Esophagus squamous epithelium (tissue), 4 donors: ENCODE measurements at regions not wholly inside any gene's neighbourhood (a gene's known extent, or its start where the extent isn't known, plus 50 kb on each side); places are given as distances from the start of the nearest gene placed in this dataset.

ENCODE experiments used
- CTCF ChIP-seq, 6 experiments: fragments of 450-650 bp in 4 of 6; fragments of 200-600 bp in 2 of 6; sonication (generic) in 2 of 6; IDR thresholded peaks; one replicate each; pipeline ENCODE4 v1.5.1; 2016 to 2019; ENCODE audit warnings: antibody characterized with exemption in 6 of 6, mild to moderate bottlenecking in 4 of 6, moderate library complexity in 4 of 6
- POLR2A ChIP-seq, 4 donors: fragments of 450-650 bp; IDR thresholded peaks; one replicate each; pipeline ENCODE4 v1.6.1; 2017; ENCODE audit warnings: antibody characterized with exemption in 4 of 4, mild to moderate bottlenecking in 4 of 4, moderate library complexity in 3 of 4

- no peak for TF ChIP-seq POLR2A (IDR thresholded peaks at IDR 0.05)
- no peak for TF ChIP-seq CTCF (IDR thresholded peaks at IDR 0.05)
Measured at GRCh38 chr15:20344601-20345400, 196.8 kb downstream of the GOLGA6L6 start.
